AG10803 (cell line): ENCODE measurements at regions not wholly inside any gene's neighbourhood (a gene's known extent, or its start where the extent isn't known, plus 50 kb on each side); places are given as distances from the start of the nearest gene placed in this dataset.

Experiments
- DNase-seq: peaks from one replicate; pipeline ENCODE4 v3.0.0; 2010; ENCODE audit warnings: low read depth
- H3K4me3 ChIP-seq: 2 replicates; pipeline ENCODE4 v1.5.1; 2011; ENCODE audit warnings: mild to moderate bottlenecking, low read length, control low read depth
- CTCF ChIP-seq: conservative IDR thresholded peaks from 2 replicates; pipeline ENCODE4 v1.5.1; 2011; ENCODE audit warnings: mild to moderate bottlenecking, low read length, control low read depth, inconsistent platforms

GRCh38 chr6:102474041-102474807 lies 1080.7 kb downstream of the GRIK2 start:
- H3K4me3 ChIP-seq: no peak overlapping the region
- TF ChIP-seq CTCF: no peak
- DNase-seq: no peak

GRCh38 chr6:102458990-102459389 lies 1065.5 kb downstream of the GRIK2 start:
- DNase-seq: no peak
- no peak overlapping the region for H3K4me3 ChIP-seq
- no peak for TF ChIP-seq CTCF

GRCh38 chr6:102438171-102438570 lies 1044.7 kb downstream of the GRIK2 start:
- no peak overlapping the region for H3K4me3 ChIP-seq
- TF ChIP-seq CTCF: no peak
- no peak for DNase-seq

GRCh38 chr6:102417368-102417998 lies 1024.0 kb downstream of the GRIK2 start:
- TF ChIP-seq CTCF: no peak
- no peak for DNase-seq
- no peak overlapping the region for H3K4me3 ChIP-seq

GRCh38 chr6:102415891-102416290 lies 1022.4 kb downstream of the GRIK2 start:
- TF ChIP-seq CTCF: no peak

GRCh38 chr6:102411796-102412195 lies 1018.3 kb downstream of the GRIK2 start:
- no peak overlapping the region for H3K4me3 ChIP-seq
- TF ChIP-seq CTCF: no peak
- DNase-seq: no peak

More at GRCh38 chr6:102415891-102416290, 1022.4 kb downstream of the GRIK2 start:
- no peak for DNase-seq
- no peak overlapping the region for H3K4me3 ChIP-seq
